Prostate gland (tissue), 2 donors: ENCODE measurements at regions not wholly inside any gene's neighbourhood (a gene's known extent, or its start where the extent isn't known, plus 50 kb on each side); places are given as distances from the start of the nearest gene placed in this dataset.

ENCODE experiments used
- CTCF ChIP-seq, 4 experiments: fragments of 200-600 bp in 2 of 4; fragments of 450-650 bp in 2 of 4; sonication (generic) in 2 of 4; IDR thresholded peaks; 1 replicate in 3 of 4; 2 replicates in 1 of 4; pipeline ENCODE4 v1.5.1; 2016 to 2019; ENCODE audit warnings: antibody characterized with exemption in 4 of 4, mild to moderate bottlenecking in 2 of 4, moderate library complexity in 2 of 4
- POLR2A ChIP-seq: fragments of 450-650 bp; IDR thresholded peaks from one replicate; pipeline ENCODE4 v1.6.1; 2016; ENCODE audit warnings: antibody characterized with exemption, mild to moderate bottlenecking
- POLR2AphosphoS5 ChIP-seq: sonication (generic); formaldehyde crosslinking; IDR thresholded peaks from one replicate; pipeline ENCODE4 v1.6.1; 2017; ENCODE audit warnings: antibody characterized with exemption

GRCh38 chr14:96688629-96689028 is 108.6 kb upstream of the VRK1 start:
- TF ChIP-seq POLR2A (no peak), CTCF (IDR thresholded peaks at IDR 0.05) (no peak), POLR2AphosphoS5 (no peak)
